Vagina (tissue), 2 donors: ENCODE measurements at regions not wholly inside any gene's neighbourhood (a gene's known extent, or its start where the extent isn't known, plus 50 kb on each side); places are given as distances from the start of the nearest gene placed in this dataset.

ENCODE experiments used
- POLR2A ChIP-seq, 2 donors: fragments of 450-650 bp; IDR thresholded peaks; one replicate each; pipeline ENCODE4 v1.6.1; 2017; ENCODE audit warnings: antibody characterized with exemption in 2 of 2, mild to moderate bottlenecking in 2 of 2, moderate library complexity in 2 of 2
- POLR2AphosphoS5 ChIP-seq, 2 donors: sonication (generic); formaldehyde crosslinking; IDR thresholded peaks; one replicate each; pipeline ENCODE4 v1.9.0; 2017; ENCODE audit warnings: antibody characterized with exemption in 2 of 2, mild to moderate bottlenecking in 2 of 2, low read depth in 1 of 2; ENCODE audit not compliant: insufficient read depth in 1 of 2

DNA sequence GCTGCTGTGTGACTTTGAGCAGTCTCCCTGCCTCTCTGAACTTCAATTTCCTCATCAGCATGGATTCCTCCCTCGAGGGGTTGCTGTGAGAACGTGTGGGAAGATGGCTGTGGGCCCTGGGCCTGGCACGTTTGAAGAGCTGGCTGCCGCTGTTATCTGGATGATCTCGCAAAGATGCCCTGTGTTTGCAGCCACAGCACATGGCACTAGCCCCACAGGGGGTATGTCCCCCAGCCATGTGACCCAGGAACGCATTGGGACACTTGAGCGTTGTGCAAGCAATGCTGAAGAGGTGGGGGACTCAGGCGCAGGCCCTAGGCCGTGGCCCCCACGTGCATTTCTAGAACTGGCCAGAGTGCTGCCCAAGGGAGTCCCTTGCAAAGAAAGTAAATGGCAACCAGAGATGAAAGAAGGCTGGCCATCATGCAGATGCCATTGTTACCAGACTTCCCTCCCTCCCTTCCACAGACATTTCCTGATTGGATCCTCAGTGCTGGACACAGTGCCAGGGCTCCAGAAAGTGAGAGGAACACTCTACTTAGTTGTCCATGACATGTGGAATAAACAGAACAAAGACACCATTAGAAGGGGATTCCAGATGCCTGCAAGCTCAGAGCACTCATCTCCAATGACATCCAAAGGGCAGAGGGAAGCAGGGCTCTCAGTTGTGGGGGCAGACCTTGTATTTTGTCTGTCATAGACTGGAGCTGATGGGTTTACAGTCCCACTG, 65.1 kb upstream of the NEURL1B start:
- TF ChIP-seq POLR2AphosphoS5 (IDR thresholded peaks at IDR 0.05; ENCODE audit: insufficient read depth in 1 of 2, low read depth in 1 of 2) (no peak), POLR2A (IDR thresholded peaks at IDR 0.05) (no peak)
